ENCODE measurements at regions not wholly inside any gene's neighbourhood (a gene's known extent, or its start where the extent isn't known, plus 50 kb on each side); places are given as distances from the start of the nearest gene placed in this dataset.

- TF ChIP-seq CTCF (conservative IDR thresholded peaks at IDR 0.05; ENCODE audit: low read depth in 2 of 2) (no peak), POLR2AphosphoS5 (IDR thresholded peaks at IDR 0.05; ENCODE audit: low read depth) (no peak), REST (IDR thresholded peaks at IDR 0.05; ENCODE audit: unreplicated experiment) (no peak), ZNF331 (CRISPR knock-in tag; IDR thresholded peaks at IDR 0.05; ENCODE audit: low read depth) (no peak), EZH2phosphoT487 (IDR thresholded peaks at IDR 0.05; ENCODE audit: unreplicated experiment) (no peak), EZH2 (IDR thresholded peaks at IDR 0.05; ENCODE audit: low read depth, unreplicated experiment) (no peak)
These were observed 243.9 kb downstream of the OPA1 start for GRCh38 chr3:193836918-193837317.
